AG09319 (cell line): ENCODE measurements at regions not wholly inside any gene's neighbourhood (a gene's known extent, or its start where the extent isn't known, plus 50 kb on each side); places are given as distances from the start of the nearest gene placed in this dataset.

Experiments
- DNase-seq: peaks from one replicate; pipeline ENCODE4 v3.0.0-alpha.2; 2010; ENCODE audit warnings: low read depth; ENCODE audit errors: extremely low read depth
- TF ChIP-seq, protein P1 (sequence below): IDR thresholded peaks from 2 replicates; pipeline ENCODE4 v1.5.1; 2011; ENCODE audit warnings: low read depth, mild to moderate bottlenecking, inconsistent platforms, low read length, moderate library complexity

DNA sequence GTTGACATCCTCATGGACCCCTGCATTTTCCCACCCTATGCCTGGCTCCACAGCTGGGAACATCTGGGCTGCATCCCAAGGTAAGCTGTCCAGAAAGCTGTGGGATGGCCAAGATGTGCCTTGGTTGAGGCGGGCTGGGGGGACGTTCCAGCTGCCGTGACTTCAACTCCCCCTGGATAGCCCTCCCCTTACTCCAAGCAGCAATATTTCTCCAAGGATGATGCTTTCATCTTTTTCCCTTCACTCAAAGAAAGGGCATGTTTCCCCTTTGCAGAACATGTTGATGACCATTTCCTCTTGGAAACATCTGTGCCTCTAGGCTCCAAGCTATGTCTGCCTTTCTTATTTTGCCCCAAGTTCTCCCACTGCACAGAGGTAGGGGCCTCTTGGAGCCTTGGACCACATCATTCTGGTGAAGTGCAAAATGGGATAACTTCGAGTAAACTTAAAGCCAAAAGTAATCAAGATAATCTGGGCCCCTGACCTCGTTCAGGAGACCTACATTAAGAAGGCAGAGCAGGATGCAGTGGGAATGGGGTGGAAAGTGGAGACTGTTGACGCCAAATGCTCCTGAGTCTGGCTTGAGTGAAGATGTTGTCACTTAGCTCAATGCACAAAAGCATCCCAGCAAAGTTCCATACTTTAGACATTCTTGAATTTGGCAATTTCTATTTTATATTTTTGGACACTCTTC, 175.2 kb downstream of the GAS1 start:
- TF ChIP-seq, protein P1, sequence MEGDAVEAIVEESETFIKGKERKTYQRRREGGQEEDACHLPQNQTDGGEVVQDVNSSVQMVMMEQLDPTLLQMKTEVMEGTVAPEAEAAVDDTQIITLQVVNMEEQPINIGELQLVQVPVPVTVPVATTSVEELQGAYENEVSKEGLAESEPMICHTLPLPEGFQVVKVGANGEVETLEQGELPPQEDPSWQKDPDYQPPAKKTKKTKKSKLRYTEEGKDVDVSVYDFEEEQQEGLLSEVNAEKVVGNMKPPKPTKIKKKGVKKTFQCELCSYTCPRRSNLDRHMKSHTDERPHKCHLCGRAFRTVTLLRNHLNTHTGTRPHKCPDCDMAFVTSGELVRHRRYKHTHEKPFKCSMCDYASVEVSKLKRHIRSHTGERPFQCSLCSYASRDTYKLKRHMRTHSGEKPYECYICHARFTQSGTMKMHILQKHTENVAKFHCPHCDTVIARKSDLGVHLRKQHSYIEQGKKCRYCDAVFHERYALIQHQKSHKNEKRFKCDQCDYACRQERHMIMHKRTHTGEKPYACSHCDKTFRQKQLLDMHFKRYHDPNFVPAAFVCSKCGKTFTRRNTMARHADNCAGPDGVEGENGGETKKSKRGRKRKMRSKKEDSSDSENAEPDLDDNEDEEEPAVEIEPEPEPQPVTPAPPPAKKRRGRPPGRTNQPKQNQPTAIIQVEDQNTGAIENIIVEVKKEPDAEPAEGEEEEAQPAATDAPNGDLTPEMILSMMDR, result no peak
- DNase-seq, result no peak

DNA sequence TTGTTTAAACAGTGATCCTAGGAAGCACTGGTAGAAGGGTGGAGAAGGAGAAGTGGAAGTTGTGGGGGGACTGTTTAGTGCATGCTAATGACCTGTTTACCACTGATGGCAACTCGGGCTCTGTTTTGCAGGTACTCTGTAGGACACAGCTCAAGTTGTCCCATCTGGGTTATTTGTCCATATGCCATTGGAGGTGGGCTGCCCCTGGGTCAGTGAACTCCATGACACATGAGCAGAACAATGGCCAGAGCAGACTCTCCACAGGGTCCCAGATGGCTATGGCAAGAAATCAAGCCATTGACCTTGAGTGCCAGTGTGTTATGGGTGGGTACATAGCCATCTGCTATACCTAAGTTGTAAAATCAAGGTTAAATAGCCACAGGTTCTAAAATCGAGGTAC, 175.9 kb downstream of the GAS1 start:
- TF ChIP-seq, protein P1, result no peak
- DNase-seq, result no peak

- TF ChIP-seq, protein P1, result no peak
- DNase-seq, result no peak
Observed at GRCh38 chr9:86768709-86769108, 178.6 kb downstream of the GAS1 start.

- TF ChIP-seq, protein P1, result no peak
- DNase-seq, result no peak
Observed at GRCh38 chr9:86768020-86768419, 179.3 kb downstream of the GAS1 start.

DNA sequence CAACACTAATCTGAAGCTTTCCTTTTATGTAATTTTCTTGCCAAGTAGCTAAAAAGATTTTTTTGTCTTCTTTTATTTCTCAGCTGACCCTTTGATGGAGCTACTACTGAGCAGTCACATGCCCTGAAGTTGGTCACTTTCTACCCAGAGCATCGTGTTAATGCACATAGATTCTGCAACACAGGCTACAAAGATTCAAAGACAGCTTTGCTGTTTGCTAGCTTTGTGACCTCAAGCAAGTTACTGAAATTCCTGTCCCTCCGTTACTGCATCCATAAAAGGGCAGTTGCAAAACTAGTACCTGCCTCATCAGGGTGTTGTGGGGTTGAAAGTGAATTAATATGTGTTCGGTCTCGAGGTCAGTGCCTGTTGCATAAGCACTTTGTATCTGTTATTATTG, 179.9 kb downstream of the GAS1 start:
- DNase-seq, result no peak
- TF ChIP-seq, protein P1, result no peak

DNA sequence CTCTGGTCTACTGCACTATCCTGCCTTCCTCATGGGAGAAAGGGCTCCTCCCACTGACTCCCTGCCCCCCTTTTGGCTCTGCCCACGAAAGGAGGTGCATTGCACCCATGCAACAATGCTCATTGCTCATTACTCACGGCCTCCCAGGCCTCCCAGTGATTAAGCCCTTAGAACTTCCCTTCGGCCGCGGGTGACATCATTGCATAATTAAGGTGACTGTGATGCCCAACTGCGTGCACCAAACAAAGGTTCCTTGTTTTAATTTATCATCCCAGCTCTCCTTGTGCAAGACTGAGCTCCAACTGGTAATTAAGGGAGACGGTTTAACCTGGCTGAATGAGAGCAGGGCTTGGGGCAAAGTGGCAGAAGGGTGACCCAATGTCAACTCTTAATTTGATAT, 180.4 kb downstream of the GAS1 start:
- TF ChIP-seq, protein P1, result no peak
- peak; percentile 52 for DNase-seq

- DNase-seq, result no peak
- TF ChIP-seq, protein P1, result no peak
Observed at GRCh38 chr9:86766511-86766910, 180.8 kb downstream of the GAS1 start.
